Caco-2 (cell line): ENCODE measurements at regions not wholly inside any gene's neighbourhood (a gene's known extent, or its start where the extent isn't known, plus 50 kb on each side); places are given as distances from the start of the nearest gene placed in this dataset.

Experiments used
- BruUV-seq: library from RNA; stranded (reverse); fragments of 400-500 nt; replicated peaks from 2 replicates; lab custom pipeline; 2021; lab: Mats Ljungman, UMichigan
- CTCF ChIA-PET: fragments of 300-600 bp; sonication (Branson Sonifier 250); formaldehyde crosslinking; loops from one replicate; lab custom pipeline; 2022; ENCODE audit warnings: antibody characterized with exemption; lab: Charles Lee
- POLR2A ChIA-PET: fragments of 300-600 bp; sonication (Branson Sonifier 250); formaldehyde crosslinking; loops from one replicate; lab custom pipeline; 2022; ENCODE audit warnings: antibody characterized with exemption; lab: Charles Lee
- DNase-seq, 2 experiments: peaks; one replicate each; pipeline versions ENCODE4 v3.0.0 to v3.0.0-alpha.2; 2020 to 2022
- H3K27me3 ChIP-seq: replicated peaks from 2 replicates; pipeline ENCODE4 v1.6.0; 2011; ENCODE audit warnings: low read length; ENCODE audit not compliant: control insufficient read depth, insufficient read depth
- H3K36me3 ChIP-seq: 2 replicates; pipeline ENCODE4 v1.5.1; 2011; ENCODE audit warnings: low read length; ENCODE audit not compliant: control insufficient read depth, insufficient read depth
- H3K4me1 ChIP-seq: fragments of 250-450 bp; sonication (Bioruptor Pico); 2 replicates; pipeline ENCODE4 v1.5.1; 2020; ENCODE audit warnings: mild to moderate bottlenecking
- H3K4me3 ChIP-seq: 2 replicates; pipeline ENCODE4 v1.5.1; 2011; ENCODE audit warnings: low read depth, mild to moderate bottlenecking, control low read depth, low read length
- H3K9me3 ChIP-seq: fragments of 250-450 bp; sonication (Bioruptor Pico); 2 replicates; pipeline ENCODE4 v1.5.1; 2020; ENCODE audit warnings: mild to moderate bottlenecking, moderate library complexity
- H3K27ac Mint-ChIP-seq: one replicate; pipeline ENCODE4 v1.8.0; 2022; ENCODE audit warnings: mixed read lengths; ENCODE audit not compliant: unreplicated experiment
- H3K27me3 Mint-ChIP-seq: one replicate; pipeline ENCODE4 v1.8.0; 2022; ENCODE audit warnings: mixed read lengths; ENCODE audit not compliant: insufficient read depth, unreplicated experiment
- H3K36me3 Mint-ChIP-seq: one replicate; pipeline ENCODE4 v1.8.0; 2022; ENCODE audit warnings: mild to moderate bottlenecking, mixed read lengths; ENCODE audit not compliant: insufficient read depth, unreplicated experiment
- H3K4me1 Mint-ChIP-seq: one replicate; pipeline ENCODE4 v1.8.0; 2022; ENCODE audit warnings: low read depth, mixed read lengths; ENCODE audit not compliant: unreplicated experiment
- H3K4me3 Mint-ChIP-seq: one replicate; pipeline ENCODE4 v1.8.0; 2022; ENCODE audit warnings: mild to moderate bottlenecking, moderate library complexity, mixed read lengths; ENCODE audit not compliant: unreplicated experiment
- H3K9me3 Mint-ChIP-seq: one replicate; pipeline ENCODE4 v1.8.0; 2022; ENCODE audit warnings: mixed read lengths; ENCODE audit not compliant: unreplicated experiment
- intact Hi-C: fragments of 100-400 bp; cut with micrococcal nuclease; formaldehyde crosslinking; loops from one replicate; pipeline ENCODE4 v1.10.0; 2022; ENCODE audit not compliant: unreplicated experiment
- TF ChIP-seq, protein P1 (sequence below), 2 experiments: fragments of 200-600 bp in 1 of 2; IDR thresholded peaks; 1 replicate in 1 of 2; 2 replicates in 1 of 2; pipeline versions ENCODE4 v1.5.1 to v1.8.0; 2011 to 2022; ENCODE audit warnings: antibody characterized with exemption in 1 of 2, control low read depth in 1 of 2, inconsistent platforms in 1 of 2, low read depth in 1 of 2, low read length in 1 of 2, mild to moderate bottlenecking in 1 of 2, moderate library complexity in 1 of 2; ENCODE audit not compliant: insufficient read depth in 1 of 2, severe bottlenecking in 1 of 2, unreplicated experiment in 1 of 2

DNA sequence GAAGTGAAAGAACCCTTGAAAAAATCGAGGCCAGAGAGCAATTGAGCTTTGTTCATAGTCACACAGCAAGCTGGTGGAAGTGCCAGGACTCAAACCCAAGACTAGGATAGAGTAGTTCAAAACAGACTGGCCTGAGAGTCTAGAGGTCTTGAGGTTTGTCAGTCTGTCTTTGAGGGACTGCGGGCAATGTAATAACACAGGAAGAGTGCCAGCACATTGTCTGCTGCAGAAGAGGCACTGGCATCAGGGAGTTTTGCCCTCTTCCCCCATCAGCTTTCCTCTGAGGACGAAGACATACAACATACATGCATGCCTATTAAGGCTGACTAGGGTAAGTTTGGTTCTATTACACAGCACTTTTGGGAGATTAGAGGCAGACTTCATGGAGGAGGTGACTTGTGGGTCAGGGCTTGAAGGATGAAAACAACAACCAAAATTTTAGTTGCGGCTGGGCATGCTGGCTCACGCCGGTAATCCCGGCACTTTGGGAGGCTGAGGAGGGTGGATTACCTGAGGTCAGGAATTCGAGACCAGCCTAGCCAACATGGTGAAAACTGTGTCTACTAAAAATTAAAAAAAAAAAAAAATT is 64.1 kb upstream of the LAS1L start:
- H3K4me3 Mint-ChIP-seq, result no peak overlapping the region
- no peaks in the 10 kb centered on the region for H3K9me3 Mint-ChIP-seq
- H3K36me3 Mint-ChIP-seq, result no peaks in the 10 kb centered on the region
- H3K27me3 Mint-ChIP-seq, result peaks cover 9% of the 10 kb centered on the region
- ChIA-PET CTCF (no interaction called here), POLR2A (no interaction called here)
- H3K4me1 Mint-ChIP-seq, result no peaks in the 10 kb centered on the region
- no TSS peak for BruUV-seq
- TF ChIP-seq, protein P1, sequence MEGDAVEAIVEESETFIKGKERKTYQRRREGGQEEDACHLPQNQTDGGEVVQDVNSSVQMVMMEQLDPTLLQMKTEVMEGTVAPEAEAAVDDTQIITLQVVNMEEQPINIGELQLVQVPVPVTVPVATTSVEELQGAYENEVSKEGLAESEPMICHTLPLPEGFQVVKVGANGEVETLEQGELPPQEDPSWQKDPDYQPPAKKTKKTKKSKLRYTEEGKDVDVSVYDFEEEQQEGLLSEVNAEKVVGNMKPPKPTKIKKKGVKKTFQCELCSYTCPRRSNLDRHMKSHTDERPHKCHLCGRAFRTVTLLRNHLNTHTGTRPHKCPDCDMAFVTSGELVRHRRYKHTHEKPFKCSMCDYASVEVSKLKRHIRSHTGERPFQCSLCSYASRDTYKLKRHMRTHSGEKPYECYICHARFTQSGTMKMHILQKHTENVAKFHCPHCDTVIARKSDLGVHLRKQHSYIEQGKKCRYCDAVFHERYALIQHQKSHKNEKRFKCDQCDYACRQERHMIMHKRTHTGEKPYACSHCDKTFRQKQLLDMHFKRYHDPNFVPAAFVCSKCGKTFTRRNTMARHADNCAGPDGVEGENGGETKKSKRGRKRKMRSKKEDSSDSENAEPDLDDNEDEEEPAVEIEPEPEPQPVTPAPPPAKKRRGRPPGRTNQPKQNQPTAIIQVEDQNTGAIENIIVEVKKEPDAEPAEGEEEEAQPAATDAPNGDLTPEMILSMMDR (IDR thresholded peaks at IDR 0.05; ENCODE audit: insufficient read depth in 1 of 2, low read depth in 1 of 2, low read length in 1 of 2, severe bottlenecking in 1 of 2, unreplicated experiment in 1 of 2), result no peak
- Histone ChIP-seq H3K36me3 (no peaks in the 10 kb centered on the region), H3K4me3 (no peak overlapping the region), H3K27me3 (no peaks in the 10 kb centered on the region), H3K9me3 (no peaks in the 10 kb centered on the region), H3K4me1 (no peaks in the 10 kb centered on the region)
- intact Hi-C loops, result loop anchor here (5.0 kb wide), 2 partner anchors 389 to 1129 kb away; no protein-coding TSS in a partner anchor
- no peak overlapping the region for H3K27ac Mint-ChIP-seq
- no peak for DNase-seq

DNA sequence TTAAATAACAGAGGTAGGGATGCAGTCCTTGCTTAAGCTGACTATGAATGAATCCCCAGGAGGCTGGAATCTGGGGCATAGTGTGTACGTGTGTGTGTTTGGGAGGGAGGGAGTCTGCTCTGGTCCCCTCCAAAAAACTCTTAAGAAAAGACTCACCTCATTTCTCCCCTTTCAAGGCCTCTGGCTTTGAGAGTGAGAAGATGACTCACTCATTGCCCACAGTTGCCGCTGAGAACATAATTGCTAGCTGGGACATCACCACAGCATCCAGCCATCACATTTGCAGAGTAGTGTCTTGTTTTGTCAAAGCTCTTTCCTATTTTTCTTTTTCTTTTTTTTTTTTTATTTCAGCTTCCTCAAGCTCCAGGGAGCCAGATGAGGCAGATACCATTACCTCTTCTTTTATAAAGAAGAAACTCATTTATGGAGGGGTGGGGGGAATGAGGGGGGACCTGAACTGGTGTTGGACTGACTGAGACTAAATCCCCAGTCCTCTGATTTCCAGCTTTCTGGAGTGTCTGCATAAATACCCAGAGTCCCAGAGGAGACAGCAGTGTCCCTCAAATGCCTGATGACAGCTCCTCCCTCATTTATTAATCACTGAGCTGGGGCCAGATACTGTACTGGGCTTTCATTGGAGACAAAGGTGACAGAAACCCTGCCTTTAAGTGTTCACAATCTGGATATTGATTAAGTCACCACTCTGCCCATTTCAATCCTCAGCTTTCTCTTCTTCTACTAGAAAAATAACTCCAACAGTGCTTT is 61.9 kb upstream of the LAS1L start:
- POLR2A ChIA-PET, result no interaction called here
- Histone ChIP-seq H3K4me1 (no peaks in the 10 kb centered on the region), H3K9me3 (no peaks in the 10 kb centered on the region), H3K27me3 (no peaks in the 10 kb centered on the region), H3K4me3 (no peak overlapping the region), H3K36me3 (no peaks in the 10 kb centered on the region)
- H3K27ac Mint-ChIP-seq, result no peak overlapping the region
- DNase-seq, result no peak
- H3K27me3 Mint-ChIP-seq, result peaks cover 9% of the 10 kb centered on the region
- no peaks in the 10 kb centered on the region for H3K36me3 Mint-ChIP-seq
- TF ChIP-seq, protein P1 (IDR thresholded peaks at IDR 0.05; ENCODE audit: insufficient read depth in 1 of 2, low read depth in 1 of 2, low read length in 1 of 2, severe bottlenecking in 1 of 2, unreplicated experiment in 1 of 2), result no peak
- H3K9me3 Mint-ChIP-seq, result no peaks in the 10 kb centered on the region
- no TSS peak for BruUV-seq
- H3K4me1 Mint-ChIP-seq, result no peaks in the 10 kb centered on the region
- no peak overlapping the region for H3K4me3 Mint-ChIP-seq
- intact Hi-C loops, result loop anchor here (5.0 kb wide), 2 partner anchors 391 to 1131 kb away; no protein-coding TSS in a partner anchor
- CTCF ChIA-PET, result no interaction called here

DNA sequence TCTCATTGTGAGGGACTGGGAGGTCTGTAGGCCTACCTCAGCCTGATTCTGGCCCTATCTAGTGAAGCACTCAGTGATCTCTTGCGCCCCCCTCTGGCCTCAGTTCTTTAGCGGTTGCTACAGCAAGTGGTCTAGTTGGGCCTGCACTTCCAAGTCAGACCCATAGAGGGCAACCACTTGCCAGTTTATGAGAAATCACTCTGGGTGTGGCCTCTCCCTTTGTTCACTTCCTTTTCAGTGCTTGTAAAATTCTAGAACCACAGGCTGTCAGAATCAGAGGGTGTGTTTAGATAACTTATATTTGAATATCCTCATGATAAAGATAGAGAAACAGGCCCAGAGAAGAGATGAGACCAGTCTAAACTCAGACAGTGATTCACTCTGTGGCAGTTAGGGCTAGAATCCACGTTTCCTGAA is 60.9 kb upstream of the LAS1L start:
- H3K36me3 ChIP-seq, result no peaks in the 10 kb centered on the region
- DNase-seq, result peak; percentile 66 to 70
- no peak overlapping the region for H3K4me3 ChIP-seq
- ChIA-PET CTCF (no interaction called here), POLR2A (no interaction called here)
- Mint-ChIP-seq H3K4me1 (no peaks in the 10 kb centered on the region), H3K27ac (no peak overlapping the region), H3K27me3 (peaks cover 9% of the 10 kb centered on the region), H3K36me3 (no peaks in the 10 kb centered on the region), H3K9me3 (no peaks in the 10 kb centered on the region), H3K4me3 (no peak overlapping the region)
- H3K27me3 ChIP-seq, result no peaks in the 10 kb centered on the region
- TF ChIP-seq, protein P1 (IDR thresholded peaks at IDR 0.05; ENCODE audit: insufficient read depth in 1 of 2, low read depth in 1 of 2, low read length in 1 of 2, severe bottlenecking in 1 of 2, unreplicated experiment in 1 of 2), result peak; percentile 70 to 71
- H3K4me1 ChIP-seq, result no peaks in the 10 kb centered on the region
- H3K9me3 ChIP-seq, result no peaks in the 10 kb centered on the region
- BruUV-seq, result no TSS peak
- intact Hi-C loops, result loop anchor here (5.0 kb wide), 2 partner anchors 392 to 1132 kb away; no protein-coding TSS in a partner anchor
